GM12872 (cell line): ENCODE measurements at regions not wholly inside any gene's neighbourhood (a gene's known extent, or its start where the extent isn't known, plus 50 kb on each side); places are given as distances from the start of the nearest gene placed in this dataset.

Experiments used
- TF ChIP-seq, protein P1 (sequence below): IDR thresholded peaks from 3 replicates; pipeline ENCODE4 v1.5.1; 2011; ENCODE audit warnings: low read depth, mild to moderate bottlenecking, low read length, moderate library complexity; ENCODE audit not compliant: insufficient read depth

DNA sequence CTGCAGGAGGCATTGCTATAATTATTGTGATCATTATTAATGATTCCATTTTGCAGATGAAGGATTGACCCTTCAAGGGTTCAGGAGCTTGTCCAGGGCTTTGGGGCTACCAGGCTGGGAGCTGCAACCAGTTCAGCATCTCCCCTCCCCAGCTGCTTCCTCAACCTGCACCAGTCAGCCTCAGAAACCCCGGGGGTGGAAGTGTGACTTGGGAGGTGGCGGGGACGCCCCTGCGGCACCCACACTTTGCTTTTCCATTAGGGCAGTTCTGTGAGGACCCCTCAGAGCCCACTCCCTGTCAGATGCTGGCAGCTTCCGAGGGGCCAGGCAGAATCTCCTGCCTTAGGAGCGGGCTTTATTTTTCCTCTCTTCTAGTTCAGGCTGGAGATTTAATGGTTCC, 85.6 kb downstream of the OLFM1 start:
- TF ChIP-seq, protein P1, sequence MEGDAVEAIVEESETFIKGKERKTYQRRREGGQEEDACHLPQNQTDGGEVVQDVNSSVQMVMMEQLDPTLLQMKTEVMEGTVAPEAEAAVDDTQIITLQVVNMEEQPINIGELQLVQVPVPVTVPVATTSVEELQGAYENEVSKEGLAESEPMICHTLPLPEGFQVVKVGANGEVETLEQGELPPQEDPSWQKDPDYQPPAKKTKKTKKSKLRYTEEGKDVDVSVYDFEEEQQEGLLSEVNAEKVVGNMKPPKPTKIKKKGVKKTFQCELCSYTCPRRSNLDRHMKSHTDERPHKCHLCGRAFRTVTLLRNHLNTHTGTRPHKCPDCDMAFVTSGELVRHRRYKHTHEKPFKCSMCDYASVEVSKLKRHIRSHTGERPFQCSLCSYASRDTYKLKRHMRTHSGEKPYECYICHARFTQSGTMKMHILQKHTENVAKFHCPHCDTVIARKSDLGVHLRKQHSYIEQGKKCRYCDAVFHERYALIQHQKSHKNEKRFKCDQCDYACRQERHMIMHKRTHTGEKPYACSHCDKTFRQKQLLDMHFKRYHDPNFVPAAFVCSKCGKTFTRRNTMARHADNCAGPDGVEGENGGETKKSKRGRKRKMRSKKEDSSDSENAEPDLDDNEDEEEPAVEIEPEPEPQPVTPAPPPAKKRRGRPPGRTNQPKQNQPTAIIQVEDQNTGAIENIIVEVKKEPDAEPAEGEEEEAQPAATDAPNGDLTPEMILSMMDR = no peak

DNA sequence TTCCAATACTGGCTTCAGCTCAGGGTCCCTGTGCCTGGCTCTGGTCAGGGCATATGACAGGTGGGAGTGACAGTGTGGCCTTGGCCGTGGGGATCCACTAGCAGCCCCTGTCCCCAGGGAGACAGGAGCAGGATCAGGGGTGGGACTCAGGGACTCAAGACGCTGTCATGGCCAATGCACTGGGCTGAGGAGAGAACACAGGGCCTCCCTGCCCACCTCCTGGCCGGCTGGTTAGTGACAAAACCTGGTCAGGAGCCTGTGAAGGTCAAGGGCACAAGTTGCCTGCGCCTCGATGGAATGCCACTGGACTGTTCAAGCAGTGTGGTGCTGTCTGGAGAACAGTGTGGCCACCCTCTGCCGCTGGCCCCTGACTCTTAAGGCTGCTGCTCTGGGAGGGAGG, 86.8 kb downstream of the OLFM1 start:
- TF ChIP-seq, protein P1 = no peak

DNA sequence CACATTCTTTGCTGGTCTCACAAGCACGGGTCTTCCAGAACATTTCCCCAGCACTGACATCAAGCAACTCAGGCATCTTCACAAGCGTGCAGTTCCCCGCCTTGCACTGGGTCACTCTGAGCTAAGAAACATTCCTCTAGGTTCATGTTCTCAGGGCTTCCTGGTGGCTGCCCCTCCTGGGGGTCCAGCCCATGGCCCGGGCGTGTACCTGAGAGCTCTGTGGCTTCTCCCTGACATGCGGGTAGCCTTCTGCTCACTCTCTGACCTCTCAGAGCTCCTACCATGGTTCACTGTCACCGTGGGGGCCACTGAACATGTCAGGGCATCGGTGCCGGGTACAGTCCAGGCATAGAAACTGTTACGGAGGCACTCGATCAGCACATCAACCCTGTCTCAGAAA, 87.5 kb downstream of the OLFM1 start:
- TF ChIP-seq, protein P1 = no peak

DNA sequence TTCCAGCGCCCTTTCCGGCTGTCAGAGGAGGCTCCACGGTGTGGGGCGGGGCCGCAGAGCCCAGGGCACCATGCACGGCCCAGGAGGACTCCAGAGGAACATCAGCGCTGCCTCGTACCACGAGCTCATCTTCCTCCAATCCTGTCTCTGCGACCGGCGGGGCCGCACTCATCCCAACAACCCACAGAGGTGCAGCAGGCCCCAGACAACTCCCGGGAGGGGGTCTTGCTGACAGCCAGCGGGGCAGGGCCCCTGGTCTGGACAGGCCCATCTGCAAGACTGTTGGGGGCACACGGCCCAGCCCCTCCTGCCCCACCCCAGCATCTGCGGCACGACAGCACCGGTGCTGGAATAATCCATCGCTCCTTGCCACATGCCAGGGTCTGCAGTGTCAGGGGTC, 88.8 kb downstream of the OLFM1 start:
- TF ChIP-seq, protein P1 = no peak

DNA sequence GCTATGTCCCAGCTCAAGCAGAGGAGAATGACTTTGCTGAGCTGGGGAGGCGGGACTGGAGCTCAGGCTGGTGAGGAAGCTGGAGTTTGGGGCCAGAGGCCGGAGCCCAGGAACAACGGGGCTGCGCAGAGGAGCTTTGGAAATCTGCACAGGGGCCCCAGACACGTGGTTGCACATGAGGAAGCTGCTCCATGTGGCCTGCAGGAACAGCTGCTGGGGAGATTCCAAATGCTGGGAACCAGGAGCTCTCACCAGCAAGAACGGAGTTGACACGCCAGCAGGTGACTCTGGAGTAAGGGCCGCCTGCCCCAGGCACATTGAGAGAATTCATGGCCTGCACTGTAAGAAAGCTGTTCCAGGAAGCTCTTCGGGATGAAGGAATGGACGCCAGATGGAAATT, 91.0 kb downstream of the OLFM1 start:
- TF ChIP-seq, protein P1 = no peak

DNA sequence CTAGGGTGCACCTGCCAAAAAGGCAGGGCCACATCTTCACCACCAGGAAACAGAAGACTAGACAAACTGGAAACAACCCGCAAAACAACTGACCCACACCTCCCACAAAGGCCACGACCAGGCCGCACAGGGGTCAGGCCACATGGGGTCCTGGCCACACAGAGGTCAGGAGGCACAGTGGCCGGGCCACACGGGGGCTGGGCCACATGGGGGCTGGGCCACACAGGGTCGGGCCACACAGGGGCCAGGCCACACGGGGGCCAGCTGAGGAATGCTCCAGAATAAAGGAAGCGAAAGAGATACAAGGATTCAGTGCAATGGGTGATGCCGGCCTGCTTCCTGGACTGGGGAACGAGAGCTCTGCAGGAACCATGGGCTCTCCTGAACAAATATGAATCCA, 91.6 kb downstream of the OLFM1 start:
- TF ChIP-seq, protein P1 = no peak

DNA sequence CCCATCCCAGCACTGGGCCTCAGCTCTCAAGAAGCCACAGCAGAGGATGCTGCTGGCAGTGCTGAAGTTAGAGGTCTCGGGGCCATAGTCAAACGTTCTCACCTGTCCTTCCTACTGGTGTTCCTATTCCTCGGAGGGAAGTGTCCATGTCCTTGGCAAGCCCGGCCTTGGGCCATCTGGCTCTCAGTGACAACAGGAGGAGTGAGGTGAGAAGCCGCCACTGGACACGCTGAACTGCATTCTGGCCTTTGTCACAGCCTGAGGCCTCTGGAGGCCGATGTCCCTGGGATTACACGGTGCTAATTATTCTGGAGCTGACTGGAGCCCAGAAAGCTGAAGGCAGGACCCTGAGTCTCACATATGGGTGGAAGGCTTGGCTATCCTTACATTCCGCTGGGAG, 92.5 kb downstream of the OLFM1 start:
- TF ChIP-seq, protein P1 = no peak

DNA sequence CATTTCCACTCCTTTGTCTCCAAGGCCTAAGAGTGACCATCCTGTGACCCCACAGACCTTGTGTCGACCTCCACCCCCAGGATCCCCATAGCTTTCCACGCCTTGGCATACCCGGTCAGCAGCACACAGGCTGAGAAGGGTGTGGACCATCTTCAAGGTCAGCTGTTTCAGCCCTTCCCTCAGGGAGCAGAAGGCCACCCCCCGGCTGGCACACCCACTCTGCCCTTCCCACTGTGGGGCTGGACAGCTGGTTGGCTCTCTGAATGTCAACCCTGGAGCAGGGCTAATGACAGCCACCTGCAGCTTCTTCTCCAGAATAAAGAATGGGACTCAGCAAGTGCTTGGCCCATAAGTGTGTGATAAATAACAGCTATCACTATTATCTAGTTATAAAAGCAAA, 93.1 kb downstream of the OLFM1 start:
- TF ChIP-seq, protein P1 = no peak
